ENCODE measurements at regions not wholly inside any gene's neighbourhood (a gene's known extent, or its start where the extent isn't known, plus 50 kb on each side); places are given as distances from the start of the nearest gene placed in this dataset.

DNA sequence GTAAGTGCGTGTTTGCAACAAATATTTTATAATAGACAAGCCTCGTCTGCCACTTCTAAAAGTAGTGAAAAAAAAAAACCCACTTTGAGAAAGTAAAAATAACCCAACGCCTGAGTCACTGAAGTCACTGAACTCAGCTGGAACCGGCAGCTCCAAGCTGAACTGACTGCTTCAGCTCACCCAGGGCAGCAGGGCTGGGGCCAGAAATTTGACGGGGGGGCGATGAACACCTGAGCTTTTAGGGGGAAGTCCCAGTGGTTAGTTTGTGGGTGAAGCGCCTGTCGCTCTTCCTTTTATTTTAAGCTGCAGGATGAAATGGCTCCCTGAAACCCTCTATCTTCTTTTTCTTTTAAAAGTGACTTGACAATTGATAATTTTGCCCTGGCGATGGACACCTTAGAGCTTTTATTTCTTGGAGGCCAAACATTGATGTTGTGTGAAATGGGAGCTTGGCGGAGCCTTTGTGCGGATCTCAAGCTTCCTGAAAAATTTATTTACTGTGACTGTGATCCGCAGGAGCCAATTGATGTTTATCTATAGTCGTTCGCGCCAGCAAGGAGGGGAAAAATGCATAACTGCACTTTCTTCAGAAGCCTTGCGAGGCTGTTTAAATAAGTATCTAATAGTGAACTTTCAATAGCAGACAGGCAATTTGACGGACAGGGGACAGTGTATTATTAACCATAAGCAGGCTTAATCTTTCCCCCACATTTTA, 173.2 kb upstream of the MYL2 start:
- Histone ChIP-seq H3K27ac (ENCODE audit: control insufficient read depth, insufficient read depth) (no peak overlapping the region), H3K4me2 (ENCODE audit: control insufficient read depth, insufficient read depth) (peak overlapping the region; percentile 74), H3K9me3 (replicated peaks; ENCODE audit: control insufficient read depth, insufficient read depth, low read length) (no peaks in the 10 kb centered on the region), H3K4me1 (ENCODE audit: control insufficient read depth, insufficient read depth, low read length) (peaks cover 15% of the 10 kb centered on the region), H2AFZ (ENCODE audit: control insufficient read depth, low read depth, low read length) (no peak overlapping the region; the same call in 1 of the 2 replicates), H3K9ac (ENCODE audit: control insufficient read depth, insufficient read depth, low read length) (no peak overlapping the region), H3K79me2 (ENCODE audit: control insufficient read depth, insufficient read depth, low read length) (no peaks in the 10 kb centered on the region), H3K36me3 (ENCODE audit: control insufficient read depth in 2 of 2, insufficient read depth in 2 of 2, low read length in 1 of 2) (no peaks in the 10 kb centered on the region), H3K4me3 (no peak overlapping the region), H3K27me3 (replicated peaks in 1 of 2; ENCODE audit: control insufficient read depth in 2 of 2, insufficient read depth in 2 of 2, low read length in 1 of 2) (no peaks in the 10 kb centered on the region; a peak in 2 of 4 replicates), H4K20me1 (ENCODE audit: control insufficient read depth, insufficient read depth) (no peaks in the 10 kb centered on the region)
- no TSS peak for BruUV-seq (replicated peaks)
- TF ChIP-seq RUNX3 (IDR thresholded peaks at IDR 0.05; ENCODE audit: low read length) (peak; percentile 90), MEF2A (IDR thresholded peaks at IDR 0.05; ENCODE audit: insufficient read depth, low read depth, low read length) (peak; percentile 75; the same call in 1 of the 2 replicates), TCF12 (IDR thresholded peaks at IDR 0.05; ENCODE audit: low read depth, low read length) (peak; percentile 51; the same call in 1 of the 2 replicates), EED (IDR thresholded peaks at IDR 0.05; ENCODE audit: low read depth) (peak; percentile 67), MTA3 (IDR thresholded peaks at IDR 0.05; ENCODE audit: borderline replicate concordance, low read length) (0 out of 2 replicates have a peak, but pooled peaks have one; percentile 50), NR2F1 (conservative IDR thresholded peaks at IDR 0.05) (no peak), YBX1 (IDR thresholded peaks at IDR 0.05) (no peak), FOXM1 (IDR thresholded peaks at IDR 0.05; ENCODE audit: low read depth, low read length) (0 out of 2 replicates have a peak, but pooled peaks have one; percentile 46), NFIC (IDR thresholded peaks at IDR 0.05; ENCODE audit: low read depth, low read length) (peak; percentile 58; the same call in 1 of the 2 replicates), STAT3 (IDR thresholded peaks at IDR 0.05; ENCODE audit: low read depth, low read length) (no peak), ESRRA (IDR thresholded peaks at IDR 0.05; ENCODE audit: low read length) (no peak), CBFB (IDR thresholded peaks at IDR 0.05; ENCODE audit: low read depth) (peak; percentile 70; the same call in 1 of the 2 replicates), CREM (IDR thresholded peaks at IDR 0.05; ENCODE audit: low read depth) (peak; percentile 20; the same call in 1 of the 2 replicates), POLR2AphosphoS5 (IDR thresholded peaks at IDR 0.05; ENCODE audit: low read length) (no peak), RAD21 (IDR thresholded peaks at IDR 0.05; ENCODE audit: insufficient read depth, low read depth, low read length) (peak; percentile 11; the same call in 1 of the 2 replicates), SPI1 (IDR thresholded peaks at IDR 0.05; ENCODE audit: borderline replicate concordance, insufficient read depth, low read depth, low read length) (0 out of 2 replicates have a peak, but pooled peaks have one; percentile 10), JUND (IDR thresholded peaks at IDR 0.05; ENCODE audit: low read depth, low read length) (no peak), NFYA (IDR thresholded peaks at IDR 0.05; ENCODE audit: borderline replicate concordance, low read depth, low read length) (no peak)
- TF ChIP-seq, protein P1, sequence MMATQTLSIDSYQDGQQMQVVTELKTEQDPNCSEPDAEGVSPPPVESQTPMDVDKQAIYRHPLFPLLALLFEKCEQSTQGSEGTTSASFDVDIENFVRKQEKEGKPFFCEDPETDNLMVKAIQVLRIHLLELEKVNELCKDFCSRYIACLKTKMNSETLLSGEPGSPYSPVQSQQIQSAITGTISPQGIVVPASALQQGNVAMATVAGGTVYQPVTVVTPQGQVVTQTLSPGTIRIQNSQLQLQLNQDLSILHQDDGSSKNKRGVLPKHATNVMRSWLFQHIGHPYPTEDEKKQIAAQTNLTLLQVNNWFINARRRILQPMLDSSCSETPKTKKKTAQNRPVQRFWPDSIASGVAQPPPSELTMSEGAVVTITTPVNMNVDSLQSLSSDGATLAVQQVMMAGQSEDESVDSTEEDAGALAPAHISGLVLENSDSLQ (IDR thresholded peaks at IDR 0.05) = peak; percentile 47; the same call in 1 of the 2 replicates
- TF ChIP-seq, protein P2, sequence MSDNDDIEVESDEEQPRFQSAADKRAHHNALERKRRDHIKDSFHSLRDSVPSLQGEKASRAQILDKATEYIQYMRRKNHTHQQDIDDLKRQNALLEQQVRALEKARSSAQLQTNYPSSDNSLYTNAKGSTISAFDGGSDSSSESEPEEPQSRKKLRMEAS (IDR thresholded peaks at IDR 0.05; ENCODE audit: low read depth, low read length) = no peak
- TF ChIP-seq, protein P3, sequence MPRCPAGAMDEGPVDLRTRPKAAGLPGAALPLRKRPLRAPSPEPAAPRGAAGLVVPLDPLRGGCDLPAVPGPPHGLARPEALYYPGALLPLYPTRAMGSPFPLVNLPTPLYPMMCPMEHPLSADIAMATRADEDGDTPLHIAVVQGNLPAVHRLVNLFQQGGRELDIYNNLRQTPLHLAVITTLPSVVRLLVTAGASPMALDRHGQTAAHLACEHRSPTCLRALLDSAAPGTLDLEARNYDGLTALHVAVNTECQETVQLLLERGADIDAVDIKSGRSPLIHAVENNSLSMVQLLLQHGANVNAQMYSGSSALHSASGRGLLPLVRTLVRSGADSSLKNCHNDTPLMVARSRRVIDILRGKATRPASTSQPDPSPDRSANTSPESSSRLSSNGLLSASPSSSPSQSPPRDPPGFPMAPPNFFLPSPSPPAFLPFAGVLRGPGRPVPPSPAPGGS (IDR thresholded peaks at IDR 0.05; ENCODE audit: borderline replicate concordance, insufficient read depth, low read depth, low read length, poor library complexity, severe bottlenecking) = peak; percentile 42
- ChIA-PET CTCF (interaction anchor here (0.5 to 1.7 kb wide), 5 partner anchors 15 to 199 kb away, joined by 3 to 5 read pairs (median 3); no protein-coding TSS in a partner anchor), POLR2A (no interaction called here), RAD21 (ENCODE audit: unreplicated experiment) (interaction anchor here (0.9 kb wide), 1 partner anchor 41 kb away, joined by 3 read pairs; no protein-coding TSS in a partner anchor), SMC1A (ENCODE audit: uncharacterized antibody, unreplicated experiment) (interaction anchor here (0.7 kb wide), 2 partner anchors 66 to 139 kb away, joined by 3 to 4 read pairs; no protein-coding TSS in a partner anchor)
- intact Hi-C loops (cut with micrococcal nuclease; ENCODE audit: unreplicated experiment) (no loop called here), in situ Hi-C loops (cut with MboI) (no loop called here)
- WGBS (ENCODE audit: insufficient coverage, insufficient replicate concordance, low lambda C conversion rate, missing lambda C conversion rate) = 15% methylated on average over 17 of the region's 17 CpGs
- FAIRE-seq (no peak), DNase-seq (ENCODE audit: low read depth, low spot score) (peak; percentile 21), ATAC-seq (peak; percentile 38; the same call in 1 of the 3 replicates)
